SK-N-MC (cell line): ENCODE measurements at regions not wholly inside any gene's neighbourhood (a gene's known extent, or its start where the extent isn't known, plus 50 kb on each side); places are given as distances from the start of the nearest gene placed in this dataset.

ENCODE experiments used
- DNase-seq: peaks from one replicate; pipeline ENCODE4 v3.0.0-alpha.2; 2011; ENCODE audit warnings: low read depth, low spot score
- H3K27ac ChIP-seq: fragments of 200-600 bp; sonication (generic); 2 replicates; pipeline ENCODE4 v1.5.1; 2016; ENCODE audit warnings: mixed run types
- H3K36me3 ChIP-seq: fragments of 200-600 bp; sonication (generic); 2 replicates; pipeline ENCODE4 v1.6.1; 2017; ENCODE audit warnings: antibody characterized with exemption, low read length, mixed read lengths; ENCODE audit not compliant: insufficient read depth
- H3K4me3 ChIP-seq: fragments of 200-600 bp; sonication (generic); 2 replicates; pipeline ENCODE4 v1.5.1; 2016
- H3K9ac ChIP-seq: fragments of 200-600 bp; sonication (generic); 2 replicates; pipeline ENCODE4 v1.8.0; 2017; ENCODE audit warnings: mixed run types, mixed read lengths; ENCODE audit not compliant: insufficient read length
- H3K9me3 ChIP-seq: fragments of 200-600 bp; sonication (generic); 2 replicates; pipeline ENCODE4 v1.6.1; 2017; ENCODE audit warnings: low read depth, mild to moderate bottlenecking, antibody characterized with exemption, low read length, moderate library complexity, mixed read lengths
- EZH2 ChIP-seq: fragments of 200-600 bp; sonication (generic); IDR thresholded peaks from one replicate; pipeline ENCODE4 v1.6.1; 2017; ENCODE audit warnings: antibody characterized with exemption
- FOXP2 ChIP-seq: optimal IDR thresholded peaks from 2 replicates; pipeline ENCODE3; 2011; ENCODE audit warnings: mild to moderate bottlenecking, moderate library complexity; ENCODE audit not compliant: insufficient read depth; ENCODE audit errors: extremely low read length, control extremely low read depth
- POLR2AphosphoS5 ChIP-seq: IDR thresholded peaks from 2 replicates; pipeline ENCODE4 v1.6.1; 2012; ENCODE audit warnings: mild to moderate bottlenecking, low read depth, low read length, borderline replicate concordance

GRCh38 chr1:220325306-220325995 lies 53.2 kb upstream of the RAB3GAP2 start:
- Histone ChIP-seq H3K9ac (no peak overlapping the region), H3K9me3 (no peaks in the 10 kb centered on the region), H3K27ac (no peak overlapping the region), H3K4me3 (no peak overlapping the region), H3K36me3 (no peaks in the 10 kb centered on the region)
- TF ChIP-seq POLR2AphosphoS5 (no peak), FOXP2 (no peak), EZH2 (no peak)
- DNase-seq = no peak

DNA sequence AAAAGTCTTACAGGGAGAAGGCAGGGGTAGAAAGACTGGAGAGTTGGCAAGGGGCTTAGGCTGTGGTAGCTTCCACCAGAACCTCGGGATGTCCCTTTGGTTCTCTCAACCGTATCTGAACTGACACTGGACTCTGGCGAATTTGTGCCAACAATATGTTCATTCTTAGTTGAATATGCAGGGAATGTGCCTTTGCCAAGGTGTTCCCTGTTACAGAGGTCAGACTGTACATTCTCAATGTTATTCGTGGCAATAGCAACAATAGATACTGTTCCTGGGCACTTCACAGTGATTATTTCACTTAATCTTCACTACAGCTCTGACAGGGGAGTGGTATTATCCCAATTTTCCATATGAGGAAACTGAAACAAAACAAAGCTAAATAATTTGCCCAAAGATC lies 51.5 kb upstream of the RAB3GAP2 start:
- H3K27ac ChIP-seq = no peak overlapping the region
- H3K4me3 ChIP-seq = no peak overlapping the region
- no peak for DNase-seq
- no peak overlapping the region for H3K9ac ChIP-seq
- TF ChIP-seq EZH2 (no peak), FOXP2 (no peak), POLR2AphosphoS5 (no peak)
- no peaks in the 10 kb centered on the region for H3K36me3 ChIP-seq
- H3K9me3 ChIP-seq = no peaks in the 10 kb centered on the region

DNA sequence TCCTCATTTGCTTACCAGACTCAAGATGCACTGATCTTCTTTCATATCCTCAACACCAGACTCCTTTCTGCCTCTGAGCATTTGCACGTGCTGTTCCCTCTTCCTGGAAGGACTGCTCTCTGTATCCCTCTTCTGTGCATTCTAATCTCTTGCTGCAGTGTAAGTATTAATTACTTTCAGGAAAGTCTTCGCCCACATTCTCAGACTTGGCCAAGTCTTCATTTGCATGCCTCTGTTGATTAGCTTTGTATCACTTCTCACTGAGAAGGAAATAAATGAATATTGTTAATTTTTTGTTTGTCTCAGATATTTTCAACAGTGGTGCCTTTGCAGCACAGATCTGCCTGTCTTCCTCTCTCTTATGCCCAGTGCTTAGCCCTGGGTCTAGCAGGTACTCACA lies 50.3 kb upstream of the RAB3GAP2 start:
- Histone ChIP-seq H3K9ac (no peak overlapping the region), H3K4me3 (no peak overlapping the region), H3K9me3 (no peaks in the 10 kb centered on the region), H3K27ac (no peak overlapping the region), H3K36me3 (no peaks in the 10 kb centered on the region)
- no peak for TF ChIP-seq POLR2AphosphoS5
- no peak for TF ChIP-seq FOXP2
- TF ChIP-seq EZH2 = no peak
- no peak for DNase-seq
